EL (cell line): ENCODE measurements at regions not wholly inside any gene's neighbourhood (a gene's known extent, or its start where the extent isn't known, plus 50 kb on each side); places are given as distances from the start of the nearest gene placed in this dataset.

ENCODE experiments used
- DNase-seq: peaks from one replicate; pipeline ENCODE4 v3.0.0-alpha.2; 2016

- DNase-seq: no peak
These were observed 50.3 kb upstream of the ST3GAL5 start for GRCh38 chr2:85939131-85939530.
